ENCODE measurements at regions not wholly inside any gene's neighbourhood (a gene's known extent, or its start where the extent isn't known, plus 50 kb on each side); places are given as distances from the start of the nearest gene placed in this dataset.

DNA sequence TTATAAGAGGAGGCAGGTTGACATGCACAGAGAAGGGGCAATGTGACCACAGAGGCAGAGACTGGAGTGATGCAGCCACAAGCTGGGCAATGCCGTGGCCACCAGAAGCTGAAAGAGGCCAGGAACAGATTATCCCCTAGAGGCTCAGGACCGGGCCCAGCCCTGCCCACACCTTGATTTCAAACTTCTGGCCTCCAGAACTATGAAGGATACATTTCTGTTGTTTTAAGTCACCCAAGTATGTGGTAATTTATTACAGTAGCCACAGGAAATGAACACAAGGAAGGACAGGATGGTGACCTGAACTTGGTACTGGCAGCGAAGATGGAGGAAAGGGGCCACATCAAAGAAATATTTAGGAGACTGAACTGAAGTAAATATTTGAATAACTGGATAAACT lies 66.8 kb upstream of the RIOK3 start:
- TF ChIP-seq ARID2 (CRISPR knock-in tag; IDR thresholded peaks at IDR 0.05; ENCODE audit: borderline replicate concordance) (no peak), DMAP1 (CRISPR knock-in tag; IDR thresholded peaks at IDR 0.05) (no peak), MXI1 (IDR thresholded peaks at IDR 0.05; ENCODE audit: borderline replicate concordance, low read depth, low read length) (no peak), POLR2A (IDR thresholded peaks at IDR 0.05; ENCODE audit: insufficient read depth in 1 of 2, low read depth in 2 of 2, low read length in 2 of 2) (no peak), NPAS2 (CRISPR knock-in tag; IDR thresholded peaks at IDR 0.05; ENCODE audit: borderline replicate concordance) (no peak), ZNF816 (CRISPR knock-in tag; IDR thresholded peaks at IDR 0.05; ENCODE audit: borderline replicate concordance) (no peak), HOXD1 (CRISPR knock-in tag; IDR thresholded peaks at IDR 0.05) (no peak), GATA4 (IDR thresholded peaks at IDR 0.05; ENCODE audit: borderline replicate concordance, low read depth) (no peak)
- TF ChIP-seq, protein P1, sequence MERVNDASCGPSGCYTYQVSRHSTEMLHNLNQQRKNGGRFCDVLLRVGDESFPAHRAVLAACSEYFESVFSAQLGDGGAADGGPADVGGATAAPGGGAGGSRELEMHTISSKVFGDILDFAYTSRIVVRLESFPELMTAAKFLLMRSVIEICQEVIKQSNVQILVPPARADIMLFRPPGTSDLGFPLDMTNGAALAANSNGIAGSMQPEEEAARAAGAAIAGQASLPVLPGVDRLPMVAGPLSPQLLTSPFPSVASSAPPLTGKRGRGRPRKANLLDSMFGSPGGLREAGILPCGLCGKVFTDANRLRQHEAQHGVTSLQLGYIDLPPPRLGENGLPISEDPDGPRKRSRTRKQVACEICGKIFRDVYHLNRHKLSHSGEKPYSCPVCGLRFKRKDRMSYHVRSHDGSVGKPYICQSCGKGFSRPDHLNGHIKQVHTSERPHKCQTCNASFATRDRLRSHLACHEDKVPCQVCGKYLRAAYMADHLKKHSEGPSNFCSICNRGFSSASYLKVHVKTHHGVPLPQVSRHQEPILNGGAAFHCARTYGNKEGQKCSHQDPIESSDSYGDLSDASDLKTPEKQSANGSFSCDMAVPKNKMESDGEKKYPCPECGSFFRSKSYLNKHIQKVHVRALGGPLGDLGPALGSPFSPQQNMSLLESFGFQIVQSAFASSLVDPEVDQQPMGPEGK (CRISPR knock-in tag; IDR thresholded peaks at IDR 0.05): no peak
- TF ChIP-seq, protein P2, sequence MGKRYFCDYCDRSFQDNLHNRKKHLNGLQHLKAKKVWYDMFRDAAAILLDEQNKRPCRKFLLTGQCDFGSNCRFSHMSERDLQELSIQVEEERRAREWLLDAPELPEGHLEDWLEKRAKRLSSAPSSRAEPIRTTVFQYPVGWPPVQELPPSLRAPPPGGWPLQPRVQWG (CRISPR knock-in tag; IDR thresholded peaks at IDR 0.05; ENCODE audit: borderline replicate concordance, low read depth): no peak
